Activated naive CD8-positive, alpha-beta T cell treated with anti-CD3 and anti-CD28 coated beads for 36 hours (primary cell): ENCODE measurements at regions not wholly inside any gene's neighbourhood (a gene's known extent, or its start where the extent isn't known, plus 50 kb on each side); places are given as distances from the start of the nearest gene placed in this dataset.

Experiments used
- DNase-seq: peaks from one replicate; pipeline ENCODE4 v3.0.0; 2021
- H3K27ac Mint-ChIP-seq: one replicate; pipeline ENCODE4 v1.8.0; 2022; ENCODE audit warnings: mild to moderate bottlenecking, moderate library complexity, mixed read lengths
- H3K27me3 Mint-ChIP-seq: one replicate; pipeline ENCODE4 v1.8.0; 2022; ENCODE audit warnings: mild to moderate bottlenecking, mixed read lengths
- H3K36me3 Mint-ChIP-seq: one replicate; pipeline ENCODE4 v1.8.0; 2021; ENCODE audit warnings: mild to moderate bottlenecking, mixed read lengths
- H3K4me1 Mint-ChIP-seq: one replicate; pipeline ENCODE4 v1.8.0; 2021; ENCODE audit warnings: mixed read lengths
- H3K4me3 Mint-ChIP-seq: one replicate; pipeline ENCODE4 v1.8.0; 2022; ENCODE audit warnings: mild to moderate bottlenecking, moderate library complexity, mixed read lengths
- H3K9me3 Mint-ChIP-seq: one replicate; pipeline ENCODE4 v1.8.0; 2022; ENCODE audit warnings: mixed read lengths

DNA sequence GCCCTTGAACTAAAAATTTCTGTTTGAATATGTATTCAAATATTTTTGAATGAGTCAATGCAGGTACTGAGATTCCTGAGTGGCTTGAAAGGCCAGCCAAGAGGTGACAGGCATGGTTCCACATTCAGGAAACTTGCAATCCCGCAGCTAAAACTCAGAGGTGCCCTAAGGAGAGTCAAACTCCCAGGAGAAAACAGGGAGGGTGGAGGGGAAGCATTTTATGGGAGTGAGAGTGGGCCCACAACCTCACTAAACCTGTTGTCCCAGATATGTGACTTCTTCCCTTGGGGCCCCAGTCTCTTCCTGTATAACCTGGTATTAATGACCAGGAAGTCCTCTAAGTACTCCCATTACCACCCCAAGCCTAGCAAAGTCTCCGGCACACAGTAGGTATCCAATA, 189.6 kb downstream of the PLPP3 start:
- H3K27me3 Mint-ChIP-seq: peaks cover 2% of the 10 kb centered on the region
- H3K9me3 Mint-ChIP-seq: peaks cover 1% of the 10 kb centered on the region
- H3K4me1 Mint-ChIP-seq: no peaks in the 10 kb centered on the region
- H3K27ac Mint-ChIP-seq: no peak overlapping the region
- no peak overlapping the region for H3K4me3 Mint-ChIP-seq
- H3K36me3 Mint-ChIP-seq: no peaks in the 10 kb centered on the region
- no peak for DNase-seq

DNA sequence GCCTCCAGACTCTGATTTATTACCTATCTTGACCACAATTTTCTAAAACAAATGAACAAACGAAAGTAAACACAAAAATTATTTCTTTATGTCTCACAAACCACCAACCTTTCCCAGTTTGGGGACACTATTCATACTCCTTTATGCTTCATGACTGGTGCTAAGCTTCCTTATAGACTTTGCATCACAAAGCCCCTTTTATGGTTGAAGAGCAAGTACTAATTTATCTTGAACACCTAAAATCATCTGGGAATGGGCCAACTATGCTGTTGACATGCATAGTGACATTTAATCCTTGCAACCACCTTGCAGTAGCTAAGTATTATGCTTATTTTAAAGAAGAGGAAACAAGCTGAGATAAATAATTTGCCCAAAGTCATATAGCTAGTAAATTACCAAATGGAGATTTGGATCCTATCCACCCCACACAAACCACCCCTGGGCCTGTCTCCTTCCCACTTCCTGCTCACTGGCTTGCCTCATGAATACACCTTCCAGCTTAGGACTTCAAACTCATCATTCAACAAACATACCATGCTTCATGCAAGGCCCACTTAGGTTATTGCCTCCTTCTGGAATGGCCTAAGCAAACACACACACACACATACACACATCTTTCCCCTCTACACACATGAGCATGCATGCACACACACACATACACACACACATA, 192.2 kb downstream of the PLPP3 start:
- Mint-ChIP-seq H3K9me3 (peaks cover 1% of the 10 kb centered on the region), H3K4me3 (no peak overlapping the region), H3K4me1 (no peaks in the 10 kb centered on the region), H3K27me3 (no peaks in the 10 kb centered on the region), H3K36me3 (no peaks in the 10 kb centered on the region), H3K27ac (no peak overlapping the region)
- DNase-seq: no peak

GRCh38 chr1:56385314-56385713, 194.0 kb downstream of the PLPP3 start:
- H3K4me3 Mint-ChIP-seq: no peak overlapping the region
- no peak overlapping the region for H3K27ac Mint-ChIP-seq
- H3K36me3 Mint-ChIP-seq: no peaks in the 10 kb centered on the region
- H3K27me3 Mint-ChIP-seq: no peaks in the 10 kb centered on the region
- no peaks in the 10 kb centered on the region for H3K4me1 Mint-ChIP-seq
- no peak for DNase-seq
- peaks cover 1% of the 10 kb centered on the region for H3K9me3 Mint-ChIP-seq

DNA sequence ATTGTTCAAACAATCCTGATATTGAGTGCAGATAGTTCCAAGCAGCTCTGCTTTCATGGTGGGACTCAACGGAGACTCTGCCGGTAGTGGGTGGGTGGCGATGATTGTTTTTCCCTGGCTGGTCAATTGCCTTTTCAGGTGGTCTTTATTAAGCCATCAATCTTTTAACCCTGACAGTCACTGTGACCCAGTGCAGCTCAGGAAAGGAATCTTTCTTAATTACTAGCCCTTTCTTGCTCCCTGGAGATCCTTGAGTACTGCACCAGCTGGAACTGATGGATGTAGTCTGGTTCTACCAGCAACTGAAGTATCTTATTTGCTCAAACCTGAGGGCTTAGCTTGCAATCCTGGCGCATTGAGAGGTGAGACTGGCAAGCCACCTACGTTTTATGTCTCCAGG, 196.4 kb downstream of the PLPP3 start:
- no peaks in the 10 kb centered on the region for H3K36me3 Mint-ChIP-seq
- H3K4me1 Mint-ChIP-seq: no peaks in the 10 kb centered on the region
- H3K27me3 Mint-ChIP-seq: no peaks in the 10 kb centered on the region
- no peaks in the 10 kb centered on the region for H3K9me3 Mint-ChIP-seq
- no peak overlapping the region for H3K4me3 Mint-ChIP-seq
- no peak for DNase-seq
- H3K27ac Mint-ChIP-seq: no peak overlapping the region

- no peaks in the 10 kb centered on the region for H3K36me3 Mint-ChIP-seq
- no peaks in the 10 kb centered on the region for H3K4me1 Mint-ChIP-seq
- peaks cover 5% of the 10 kb centered on the region for H3K27me3 Mint-ChIP-seq
Measured at GRCh38 chr1:56380531-56380930, 198.8 kb downstream of the PLPP3 start.

GRCh38 chr1:56378341-56379070, 200.9 kb downstream of the PLPP3 start:
- DNase-seq: no peak
- peaks cover 11% of the 10 kb centered on the region for H3K27me3 Mint-ChIP-seq
- H3K4me1 Mint-ChIP-seq: no peaks in the 10 kb centered on the region
- no peak overlapping the region for H3K27ac Mint-ChIP-seq
- H3K9me3 Mint-ChIP-seq: no peaks in the 10 kb centered on the region
- no peaks in the 10 kb centered on the region for H3K36me3 Mint-ChIP-seq
- H3K4me3 Mint-ChIP-seq: no peak overlapping the region

More at GRCh38 chr1:56380531-56380930, 198.8 kb downstream of the PLPP3 start:
- Mint-ChIP-seq H3K27ac (no peak overlapping the region), H3K4me3 (no peak overlapping the region), H3K9me3 (no peaks in the 10 kb centered on the region)
- DNase-seq: no peak

DNA sequence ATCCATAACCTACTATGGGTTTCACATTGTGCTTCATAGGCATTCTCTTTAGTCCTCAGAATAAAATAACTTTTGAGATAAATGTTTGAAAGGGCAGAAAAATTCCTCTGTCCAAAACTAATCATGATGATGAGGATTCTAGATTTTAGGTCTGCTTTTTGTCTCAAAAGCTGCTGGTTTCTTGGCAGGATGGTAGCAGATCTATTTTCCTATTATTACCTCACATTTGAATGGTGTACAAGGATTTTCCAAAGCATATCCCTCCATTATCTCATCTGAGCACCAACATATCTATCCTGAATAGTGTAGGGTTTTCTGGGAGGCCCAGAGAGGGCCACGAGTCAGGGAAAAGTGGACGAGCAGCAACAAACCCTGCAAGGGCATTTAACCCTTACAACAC, 201.9 kb downstream of the PLPP3 start:
- no peak for DNase-seq

DNA sequence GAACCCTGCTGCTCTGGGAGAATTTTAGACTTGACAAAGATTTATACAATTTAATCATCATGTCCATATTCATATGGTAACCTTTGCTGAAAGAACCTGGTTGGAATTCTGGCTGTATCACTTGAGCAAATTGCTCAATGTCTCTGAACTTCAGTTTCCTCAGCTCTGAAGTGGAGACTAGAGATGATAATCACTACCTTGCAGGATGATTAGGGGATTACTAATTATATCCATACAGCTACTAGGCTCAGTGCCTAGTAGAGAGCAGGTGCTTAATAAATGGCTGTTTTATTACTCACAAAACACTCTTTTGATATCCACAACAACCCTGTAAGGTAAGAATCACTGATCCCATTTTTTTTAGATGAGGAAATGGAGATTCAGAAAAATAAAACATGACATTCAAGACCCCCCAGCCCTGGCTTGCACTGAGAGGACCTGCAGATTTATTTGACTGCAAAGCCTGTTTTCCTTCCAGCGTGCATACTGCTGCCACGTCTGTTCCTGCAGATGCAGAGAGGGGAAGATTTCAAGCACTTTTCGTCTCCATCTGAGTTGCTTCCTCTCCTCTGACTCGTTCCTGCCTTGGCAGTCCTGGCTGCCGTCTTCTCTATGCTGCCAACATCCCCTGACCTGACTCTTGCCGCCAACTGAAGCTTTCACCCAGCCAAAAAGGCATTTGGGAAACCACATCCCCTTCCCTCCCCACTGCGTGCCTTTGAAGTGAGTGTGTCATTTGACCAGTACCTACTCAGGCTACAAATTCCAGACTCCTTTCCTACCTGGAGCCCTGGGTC, 203.0 kb downstream of the PLPP3 start:
- Mint-ChIP-seq H3K27ac (no peak overlapping the region), H3K9me3 (no peaks in the 10 kb centered on the region)

More for the DNA sequence above, 201.9 kb downstream of the PLPP3 start:
- Mint-ChIP-seq H3K36me3 (no peaks in the 10 kb centered on the region), H3K4me1 (no peaks in the 10 kb centered on the region), H3K9me3 (no peaks in the 10 kb centered on the region), H3K27me3 (peaks cover 11% of the 10 kb centered on the region), H3K4me3 (no peak overlapping the region), H3K27ac (no peak overlapping the region)

GRCh38 chr1:56375326-56375804, 204.0 kb downstream of the PLPP3 start:
- no peak overlapping the region for H3K4me3 Mint-ChIP-seq
- H3K9me3 Mint-ChIP-seq: no peaks in the 10 kb centered on the region
- H3K27me3 Mint-ChIP-seq: peaks cover 11% of the 10 kb centered on the region
- no peak overlapping the region for H3K27ac Mint-ChIP-seq
- no peaks in the 10 kb centered on the region for H3K4me1 Mint-ChIP-seq
- no peaks in the 10 kb centered on the region for H3K36me3 Mint-ChIP-seq
- no peak for DNase-seq

More for the DNA sequence above, 203.0 kb downstream of the PLPP3 start:
- H3K27me3 Mint-ChIP-seq: peaks cover 11% of the 10 kb centered on the region
- H3K4me3 Mint-ChIP-seq: no peak overlapping the region
- H3K36me3 Mint-ChIP-seq: no peaks in the 10 kb centered on the region
- H3K4me1 Mint-ChIP-seq: no peaks in the 10 kb centered on the region
- no peak for DNase-seq

- Mint-ChIP-seq H3K4me1 (no peaks in the 10 kb centered on the region), H3K9me3 (no peaks in the 10 kb centered on the region), H3K27ac (no peak overlapping the region), H3K4me3 (no peak overlapping the region), H3K36me3 (no peaks in the 10 kb centered on the region), H3K27me3 (peaks cover 11% of the 10 kb centered on the region)
- DNase-seq: no peak
Measured at GRCh38 chr1:56374026-56374974, 205.1 kb downstream of the PLPP3 start.

DNA sequence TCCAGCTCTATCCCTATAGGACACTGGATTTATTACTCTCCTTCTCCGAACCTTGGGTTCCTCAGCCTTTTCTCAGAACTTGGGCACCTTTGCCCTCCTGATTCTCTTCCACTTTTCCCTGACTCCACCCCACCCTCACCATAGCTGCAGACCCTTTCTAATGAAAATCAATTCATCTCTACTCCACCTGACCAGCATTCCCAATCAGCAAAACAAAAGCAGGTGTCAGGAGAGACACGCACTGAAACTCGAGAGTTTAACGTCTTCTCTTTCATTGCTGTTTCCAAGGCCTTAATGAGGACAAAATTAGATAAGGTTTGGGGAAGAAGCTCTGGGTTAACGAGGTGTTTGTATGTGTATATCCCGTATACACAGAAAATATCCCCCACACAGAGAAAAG, 208.8 kb downstream of the PLPP3 start:
- no peaks in the 10 kb centered on the region for H3K9me3 Mint-ChIP-seq
- no peaks in the 10 kb centered on the region for H3K4me1 Mint-ChIP-seq
- no peaks in the 10 kb centered on the region for H3K36me3 Mint-ChIP-seq
- DNase-seq: no peak
- H3K27ac Mint-ChIP-seq: no peak overlapping the region
- H3K27me3 Mint-ChIP-seq: peaks cover 6% of the 10 kb centered on the region
- no peak overlapping the region for H3K4me3 Mint-ChIP-seq

DNA sequence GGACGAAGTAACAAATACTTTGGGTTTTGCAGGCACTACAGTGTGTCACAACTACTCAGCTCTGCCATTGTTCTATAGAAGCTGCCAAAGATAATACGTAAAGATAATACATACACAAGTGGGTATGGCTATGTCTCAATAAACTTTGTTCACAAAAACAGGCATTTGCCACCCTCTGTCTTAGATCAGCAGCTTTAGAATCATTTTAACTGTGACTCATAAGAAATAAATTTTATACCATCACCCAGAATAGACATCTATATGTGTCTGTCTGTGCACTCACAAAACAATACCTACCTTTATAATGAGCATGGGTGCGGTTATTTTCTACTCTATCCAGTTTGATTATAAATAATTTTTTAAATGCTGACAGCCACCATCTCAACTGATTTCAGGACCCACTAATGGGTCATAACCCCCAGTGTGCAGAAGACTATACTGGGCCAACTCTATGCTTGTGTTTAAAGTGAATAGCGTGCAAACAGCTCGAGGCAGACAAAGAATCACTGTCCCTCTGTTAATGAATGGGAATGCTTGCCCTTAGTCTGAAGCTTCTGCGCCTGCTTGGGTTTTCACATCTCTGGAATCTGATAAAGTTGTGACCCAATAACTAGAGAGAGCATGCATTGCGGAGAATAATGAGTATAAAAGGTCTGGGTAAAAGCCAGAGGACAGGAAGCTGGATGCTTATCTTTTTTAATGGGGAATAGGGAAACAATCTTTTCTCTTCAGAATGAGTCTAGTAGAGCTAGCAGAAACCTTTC, 216.2 kb downstream of the PLPP3 start:
- Mint-ChIP-seq H3K27ac (no peak overlapping the region), H3K4me3 (no peak overlapping the region), H3K36me3 (no peaks in the 10 kb centered on the region), H3K9me3 (no peaks in the 10 kb centered on the region), H3K4me1 (no peaks in the 10 kb centered on the region), H3K27me3 (no peaks in the 10 kb centered on the region)
- DNase-seq: no peak

DNA sequence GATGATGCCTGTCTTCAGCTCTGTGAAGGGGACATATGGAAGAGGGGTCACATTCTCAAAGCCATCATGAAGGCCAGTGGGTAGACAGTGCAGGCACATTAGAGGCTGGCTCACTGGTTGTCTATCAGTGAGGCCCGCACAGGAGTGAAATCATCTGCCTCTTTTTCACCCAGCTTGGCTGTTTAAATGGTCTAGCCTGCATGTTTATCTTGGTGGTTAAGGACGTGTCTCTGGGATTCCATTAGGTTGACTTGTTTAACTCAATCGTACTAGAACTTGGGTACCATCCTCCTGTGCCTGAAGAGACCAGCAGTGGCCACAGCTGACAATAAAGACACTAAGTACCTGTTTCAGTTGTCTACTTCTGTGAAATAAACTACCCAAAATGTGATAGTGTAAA, 219.3 kb downstream of the PLPP3 start:
- no peak overlapping the region for H3K27ac Mint-ChIP-seq

GRCh38 chr1:56359056-56359455, 220.3 kb downstream of the PLPP3 start:
- DNase-seq: no peak
- Mint-ChIP-seq H3K4me3 (no peak overlapping the region), H3K27me3 (peaks cover 2% of the 10 kb centered on the region), H3K9me3 (no peaks in the 10 kb centered on the region), H3K4me1 (no peaks in the 10 kb centered on the region), H3K27ac (no peak overlapping the region), H3K36me3 (no peaks in the 10 kb centered on the region)

More for the DNA sequence above, 219.3 kb downstream of the PLPP3 start:
- H3K4me3 Mint-ChIP-seq: no peak overlapping the region
- no peaks in the 10 kb centered on the region for H3K27me3 Mint-ChIP-seq
- H3K9me3 Mint-ChIP-seq: no peaks in the 10 kb centered on the region
- H3K4me1 Mint-ChIP-seq: no peaks in the 10 kb centered on the region
- no peaks in the 10 kb centered on the region for H3K36me3 Mint-ChIP-seq
- no peak for DNase-seq
